HepG2 (cell line): ENCODE measurements at regions not wholly inside any gene's neighbourhood (a gene's known extent, or its start where the extent isn't known, plus 50 kb on each side); places are given as distances from the start of the nearest gene placed in this dataset.

ENCODE experiments used
- ATAC-seq: fragments of 200-7000 bp; cut with Tn5 transposase; 3 replicates; pipeline ENCODE4 v1.9.1; 2020; ENCODE audit warnings: mild to moderate bottlenecking, moderate library complexity
- BruUV-seq: library from RNA; stranded (reverse); fragments of 400-500 nt; replicated peaks from 2 replicates; lab custom pipeline; 2021; lab: Mats Ljungman, UMichigan
- CTCF ChIA-PET: fragments of 300-600 bp; formaldehyde crosslinking; extraction: SDS; loops from one replicate; lab custom pipeline; 2021; ENCODE audit warnings: low total read pairs, inconsistent platforms, low intra/inter-chr PET ratio; lab: Yijun Ruan, JAX
- POLR2A ChIA-PET: fragments of 350-600 bp; sonication (Branson Sonifier 250); formaldehyde crosslinking; loops from one replicate; lab custom pipeline; 2020; ENCODE audit warnings: antibody characterized with exemption, inconsistent platforms; lab: Yijun Ruan, JAX
- DNase-seq: peaks from one replicate; pipeline ENCODE4 v3.0.0-alpha.2; 2015; ENCODE audit warnings: low spot score
- FAIRE-seq: peaks from 3 replicates; lab custom pipeline; 2011; peaks lifted over from hg19 to GRCh38; lab: Jason Lieb, UNC
- H2AFZ ChIP-seq: one replicate; pipeline ENCODE4 v1.6.1; 2011; ENCODE audit warnings: low read length, inconsistent platforms
- H3K27ac ChIP-seq: fragments of 300-600 bp; 3 replicates; pipeline ENCODE4 v1.8.0; 2011; ENCODE audit warnings: mixed run types, mild to moderate bottlenecking, mixed read lengths, low read length, inconsistent platforms; ENCODE audit not compliant: insufficient read depth; ENCODE audit errors: extremely low read length
- H3K27me3 ChIP-seq, 2 experiments: fragments of 200-600 bp in 1 of 2; 2 replicates in 1 of 2; 3 replicates in 1 of 2; pipeline versions ENCODE4 v1.6.0 to v1.8.0; 2011; ENCODE audit warnings: low read length in 2 of 2, mild to moderate bottlenecking in 2 of 2, moderate library complexity in 2 of 2, inconsistent platforms in 1 of 2; ENCODE audit not compliant: insufficient read depth in 2 of 2, control insufficient read depth in 1 of 2
- H3K36me3 ChIP-seq, 2 experiments: fragments of 200-600 bp in 1 of 2; replicated peaks in 1 of 2; 2 replicates in 1 of 2; 3 replicates in 1 of 2; pipeline versions ENCODE4 v1.5.1 to v1.8.0; 2011; ENCODE audit warnings: low read length in 2 of 2, inconsistent platforms in 1 of 2; ENCODE audit not compliant: insufficient read depth in 2 of 2, control insufficient read depth in 1 of 2
- H3K4me1 ChIP-seq: 2 replicates; pipeline ENCODE4 v1.5.1; 2012; ENCODE audit warnings: low read length, inconsistent platforms; ENCODE audit not compliant: insufficient read depth
- H3K4me2 ChIP-seq: 2 replicates; pipeline ENCODE4 v1.6.0; 2011; ENCODE audit warnings: low read depth, low read length, inconsistent platforms
- H3K4me3 ChIP-seq, 3 experiments: fragments of 200-600 bp in 1 of 3; sonication (generic), shearing (Covaris generic) in 1 of 3; replicated peaks in 1 of 3; 2 replicates each; pipeline ENCODE4 v1.5.1; 2011 to 2016; ENCODE audit warnings: low read length in 3 of 3, inconsistent platforms in 2 of 3, low read depth in 2 of 3, mild to moderate bottlenecking in 2 of 3, control low read depth in 1 of 3, mixed read lengths in 1 of 3; ENCODE audit not compliant: insufficient read depth in 1 of 3
- H3K79me2 ChIP-seq: one replicate; pipeline ENCODE4 v1.6.1; 2011; ENCODE audit warnings: low read length, inconsistent platforms; ENCODE audit not compliant: insufficient read depth
- H3K9ac ChIP-seq: 2 replicates; pipeline ENCODE4 v1.6.0; 2011; ENCODE audit warnings: mild to moderate bottlenecking, low read depth, low read length, inconsistent platforms; ENCODE audit not compliant: insufficient read depth
- H3K9me3 ChIP-seq: 2 replicates; pipeline ENCODE4 v1.5.1; 2012; ENCODE audit warnings: mild to moderate bottlenecking, low read length
- H4K20me1 ChIP-seq: 2 replicates; pipeline ENCODE4 v1.6.0; 2011; ENCODE audit warnings: inconsistent platforms, mild to moderate bottlenecking, low read length, moderate library complexity; ENCODE audit not compliant: insufficient read depth
- ATRX ChIP-seq: sonication (generic); formaldehyde crosslinking; IDR thresholded peaks from 2 replicates; pipeline ENCODE4 v1.4.0; 2020; ENCODE audit warnings: missing genetic modification reagents, borderline replicate concordance
- CCDC6 ChIP-seq: sonication (generic); formaldehyde crosslinking; IDR thresholded peaks from 2 replicates; pipeline ENCODE4 v1.8.1; 2022; ENCODE audit warnings: mild to moderate bottlenecking, missing genetic modification reagents, moderate library complexity
- FOXK1 ChIP-seq: sonication (generic); formaldehyde crosslinking; IDR thresholded peaks from 2 replicates; pipeline ENCODE4 v1.4.0; 2020; ENCODE audit warnings: low read depth, missing genetic modification reagents, borderline replicate concordance
- HMG20B ChIP-seq: conservative IDR thresholded peaks from 2 replicates; pipeline ENCODE4 v1.6.1; 2016; ENCODE audit warnings: missing genetic modification reagents, missing compliant biosample characterization
- HNRNPLL ChIP-seq: fragments of 200-400 bp; formaldehyde crosslinking; IDR thresholded peaks from 2 replicates; pipeline ENCODE4 v1.6.1; 2017; ENCODE audit warnings: mild to moderate bottlenecking, low read depth, low read length; ENCODE audit not compliant: poor library complexity, severe bottlenecking
- HOXA3 ChIP-seq: sonication (generic); formaldehyde crosslinking; IDR thresholded peaks from 2 replicates; pipeline ENCODE4 v1.5.0; 2020; ENCODE audit warnings: missing genetic modification reagents
- SAP130 ChIP-seq: IDR thresholded peaks from 2 replicates; pipeline ENCODE4 v1.6.1; 2016; ENCODE audit warnings: low read depth
- ZNF24 ChIP-seq: fragments of 450-650 bp; IDR thresholded peaks from 2 replicates; pipeline ENCODE4 v1.6.1; 2017; ENCODE audit warnings: antibody characterized with exemption, mild to moderate bottlenecking
- ZNF724P ChIP-seq: sonication (generic); formaldehyde crosslinking; IDR thresholded peaks from 2 replicates; pipeline ENCODE4 v1.8.0; 2022; ENCODE audit warnings: missing genetic modification reagents, borderline replicate concordance
- ZNF737 ChIP-seq: sonication (generic); formaldehyde crosslinking; IDR thresholded peaks from 2 replicates; pipeline ENCODE4 v1.5.0; 2020; ENCODE audit warnings: missing genetic modification reagents, mild to moderate bottlenecking, borderline replicate concordance
- WGBS: methylation state at CpG from one replicate; pipeline ENCODE4 v1.1.6; 2017; ENCODE audit warnings: low lambda C conversion rate; 5-methylcytosine and 5-hydroxymethylcytosine counted together
- in situ Hi-C: cut with HindIII; loops from 2 replicates; pipeline ENCODE4 v1.10.0; 2017; ENCODE audit warnings: low pct_unique_long_range_greater_than_20kb; ENCODE audit not compliant: extremely low pct_ligation_motif_present
- intact Hi-C: fragments of 100-400 bp; cut with micrococcal nuclease; formaldehyde crosslinking; loops from one replicate; pipeline ENCODE4 v1.10.0; 2022; ENCODE audit not compliant: unreplicated experiment
- TF ChIP-seq, protein P1 (sequence below): sonication (generic); formaldehyde crosslinking; IDR thresholded peaks from 2 replicates; pipeline ENCODE4 v1.4.0; 2020; ENCODE audit warnings: missing genetic modification reagents
- TF ChIP-seq, protein P2 (sequence below): sonication (generic); formaldehyde crosslinking; IDR thresholded peaks from 2 replicates; pipeline ENCODE4 v1.4.0; 2020; ENCODE audit warnings: missing genetic modification reagents, borderline replicate concordance

DNA sequence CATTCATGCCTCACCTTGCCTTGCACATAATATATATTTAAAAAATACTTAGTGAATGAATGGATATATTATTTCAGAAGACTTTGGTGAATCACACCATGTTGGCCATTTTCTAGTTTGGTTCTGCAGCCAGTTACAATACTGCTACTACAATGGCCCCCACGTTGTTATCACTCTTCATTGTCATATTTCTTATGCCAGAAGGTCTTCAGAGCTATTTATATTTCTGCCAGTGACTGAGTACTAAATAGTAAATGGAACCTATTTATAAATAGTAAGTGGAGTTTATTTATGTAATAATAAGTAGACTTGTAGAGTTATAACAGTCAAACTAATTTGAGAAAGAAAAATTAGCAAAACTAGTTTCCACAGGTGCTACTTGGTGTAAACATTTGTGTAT is 516.6 kb upstream of the SYT4 start (continued):
- TF ChIP-seq HNRNPLL (no peak), HOXA3 (no peak)

DNA sequence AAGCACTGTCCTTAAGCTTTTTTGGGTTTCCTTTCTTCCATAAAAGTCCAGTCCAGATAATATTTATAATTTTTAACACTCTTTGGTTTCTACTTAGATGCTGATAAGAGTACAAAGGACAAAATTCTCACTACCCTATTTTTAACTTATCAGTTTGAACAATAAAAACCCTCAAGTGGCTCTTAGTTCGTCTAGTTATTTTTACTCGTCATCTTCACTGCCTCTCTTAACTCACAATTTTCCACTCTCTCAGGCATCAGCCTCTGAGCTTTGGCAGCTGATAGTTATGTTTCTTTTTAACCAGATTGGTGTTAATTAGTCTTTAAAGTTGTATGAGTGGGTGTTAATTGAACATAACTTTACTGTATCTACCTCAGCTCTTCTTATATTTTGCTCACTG is 517.1 kb upstream of the SYT4 start:
- H4K20me1 ChIP-seq, result no peaks in the 10 kb centered on the region
- BruUV-seq, result no TSS peak
- H3K9me3 ChIP-seq, result peaks cover 18% of the 10 kb centered on the region
- no peak overlapping the region for H3K9ac ChIP-seq
- ATAC-seq, result no peak
- no peak overlapping the region for H3K4me2 ChIP-seq
- no peak overlapping the region for H2AFZ ChIP-seq
- intact Hi-C loops (no loop called here), in situ Hi-C loops (no loop called here)
- H3K36me3 ChIP-seq, result no peaks in the 10 kb centered on the region
- no peak for TF ChIP-seq ZNF724P (CRISPR knock-in tag)
- TF ChIP-seq, protein P1, sequence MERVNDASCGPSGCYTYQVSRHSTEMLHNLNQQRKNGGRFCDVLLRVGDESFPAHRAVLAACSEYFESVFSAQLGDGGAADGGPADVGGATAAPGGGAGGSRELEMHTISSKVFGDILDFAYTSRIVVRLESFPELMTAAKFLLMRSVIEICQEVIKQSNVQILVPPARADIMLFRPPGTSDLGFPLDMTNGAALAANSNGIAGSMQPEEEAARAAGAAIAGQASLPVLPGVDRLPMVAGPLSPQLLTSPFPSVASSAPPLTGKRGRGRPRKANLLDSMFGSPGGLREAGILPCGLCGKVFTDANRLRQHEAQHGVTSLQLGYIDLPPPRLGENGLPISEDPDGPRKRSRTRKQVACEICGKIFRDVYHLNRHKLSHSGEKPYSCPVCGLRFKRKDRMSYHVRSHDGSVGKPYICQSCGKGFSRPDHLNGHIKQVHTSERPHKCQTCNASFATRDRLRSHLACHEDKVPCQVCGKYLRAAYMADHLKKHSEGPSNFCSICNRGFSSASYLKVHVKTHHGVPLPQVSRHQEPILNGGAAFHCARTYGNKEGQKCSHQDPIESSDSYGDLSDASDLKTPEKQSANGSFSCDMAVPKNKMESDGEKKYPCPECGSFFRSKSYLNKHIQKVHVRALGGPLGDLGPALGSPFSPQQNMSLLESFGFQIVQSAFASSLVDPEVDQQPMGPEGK (CRISPR knock-in tag), result no peak
- TF ChIP-seq ATRX (CRISPR knock-in tag), result no peak
- ChIA-PET CTCF (no interaction called here), POLR2A (no interaction called here)
- FAIRE-seq, result no peak
- no peaks in the 10 kb centered on the region for H3K79me2 ChIP-seq
- no peak overlapping the region for H3K4me3 ChIP-seq
- DNase-seq, result no peak
- H3K4me1 ChIP-seq, result no peaks in the 10 kb centered on the region
- no peak overlapping the region for H3K27ac ChIP-seq
- H3K27me3 ChIP-seq, result no peaks in the 10 kb centered on the region; a peak in 1 of 5 replicates
- 0% methylated on average over 2 of the region's 2 CpGs for WGBS

DNA sequence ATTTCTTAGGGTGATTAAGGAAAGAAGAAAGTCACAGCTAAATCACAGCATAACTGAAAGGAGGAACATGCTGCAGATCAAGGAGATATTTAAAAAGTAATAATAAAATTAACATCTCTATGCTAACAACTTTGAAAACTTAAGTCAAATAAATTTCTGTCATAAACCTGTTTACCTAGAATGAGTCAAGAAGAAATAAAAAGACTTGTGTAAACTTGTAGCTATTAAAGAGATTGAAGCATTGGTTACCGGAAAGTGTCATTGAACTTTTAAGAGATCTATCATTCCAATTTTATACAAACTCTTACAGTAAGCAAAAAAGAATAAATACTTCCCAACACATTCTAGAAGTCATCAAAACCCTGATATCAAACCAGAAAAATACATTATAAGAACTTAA is 520.1 kb upstream of the SYT4 start:
- intact Hi-C loops, result no loop called here
- CTCF ChIA-PET, result no interaction called here
- TF ChIP-seq, protein P2, sequence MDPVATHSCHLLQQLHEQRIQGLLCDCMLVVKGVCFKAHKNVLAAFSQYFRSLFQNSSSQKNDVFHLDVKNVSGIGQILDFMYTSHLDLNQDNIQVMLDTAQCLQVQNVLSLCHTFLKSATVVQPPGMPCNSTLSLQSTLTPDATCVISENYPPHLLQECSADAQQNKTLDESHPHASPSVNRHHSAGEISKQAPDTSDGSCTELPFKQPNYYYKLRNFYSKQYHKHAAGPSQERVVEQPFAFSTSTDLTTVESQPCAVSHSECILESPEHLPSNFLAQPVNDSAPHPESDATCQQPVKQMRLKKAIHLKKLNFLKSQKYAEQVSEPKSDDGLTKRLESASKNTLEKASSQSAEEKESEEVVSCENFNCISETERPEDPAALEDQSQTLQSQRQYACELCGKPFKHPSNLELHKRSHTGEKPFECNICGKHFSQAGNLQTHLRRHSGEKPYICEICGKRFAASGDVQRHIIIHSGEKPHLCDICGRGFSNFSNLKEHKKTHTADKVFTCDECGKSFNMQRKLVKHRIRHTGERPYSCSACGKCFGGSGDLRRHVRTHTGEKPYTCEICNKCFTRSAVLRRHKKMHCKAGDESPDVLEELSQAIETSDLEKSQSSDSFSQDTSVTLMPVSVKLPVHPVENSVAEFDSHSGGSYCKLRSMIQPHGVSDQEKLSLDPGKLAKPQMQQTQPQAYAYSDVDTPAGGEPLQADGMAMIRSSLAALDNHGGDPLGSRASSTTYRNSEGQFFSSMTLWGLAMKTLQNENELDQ (CRISPR knock-in tag), result no peak
- TF ChIP-seq ZNF737 (CRISPR knock-in tag) (no peak), SAP130 (CRISPR knock-in tag) (no peak), FOXK1 (CRISPR knock-in tag) (no peak), CCDC6 (CRISPR knock-in tag) (no peak), HMG20B (CRISPR knock-in tag) (no peak), ZNF24 (no peak)

More for the DNA sequence above, 520.1 kb upstream of the SYT4 start:
- Histone ChIP-seq H2AFZ (no peak overlapping the region), H3K4me2 (no peak overlapping the region), H3K27ac (no peak overlapping the region), H3K27me3 (no peaks in the 10 kb centered on the region; a peak in 1 of 5 replicates), H3K4me3 (no peak overlapping the region), H3K9me3 (peaks cover 30% of the 10 kb centered on the region), H3K79me2 (no peaks in the 10 kb centered on the region), H3K4me1 (no peaks in the 10 kb centered on the region), H3K9ac (no peak overlapping the region), H4K20me1 (no peaks in the 10 kb centered on the region), H3K36me3 (no peaks in the 10 kb centered on the region)
- in situ Hi-C loops, result no loop called here
- 48% methylated on average over 1 of the region's 1 CpG for whole genome bisulfite sequencing
- FAIRE-seq, result no peak
- no peak for DNase-seq
- no peak for ATAC-seq
- BruUV-seq, result no TSS peak
- POLR2A ChIA-PET, result no interaction called here
